VCaP (cell line): ENCODE measurements at regions not wholly inside any gene's neighbourhood (a gene's known extent, or its start where the extent isn't known, plus 50 kb on each side); places are given as distances from the start of the nearest gene placed in this dataset.

ENCODE experiments used
- H3K27ac ChIP-seq: fragments of 450-650 bp; 2 replicates; pipeline ENCODE4 v1.5.1; 2017
- TF ChIP-seq, protein P1 (sequence below): fragments of 450-650 bp; conservative IDR thresholded peaks from 2 replicates; pipeline ENCODE4 v1.5.1; 2017; ENCODE audit warnings: mild to moderate bottlenecking, moderate library complexity

DNA sequence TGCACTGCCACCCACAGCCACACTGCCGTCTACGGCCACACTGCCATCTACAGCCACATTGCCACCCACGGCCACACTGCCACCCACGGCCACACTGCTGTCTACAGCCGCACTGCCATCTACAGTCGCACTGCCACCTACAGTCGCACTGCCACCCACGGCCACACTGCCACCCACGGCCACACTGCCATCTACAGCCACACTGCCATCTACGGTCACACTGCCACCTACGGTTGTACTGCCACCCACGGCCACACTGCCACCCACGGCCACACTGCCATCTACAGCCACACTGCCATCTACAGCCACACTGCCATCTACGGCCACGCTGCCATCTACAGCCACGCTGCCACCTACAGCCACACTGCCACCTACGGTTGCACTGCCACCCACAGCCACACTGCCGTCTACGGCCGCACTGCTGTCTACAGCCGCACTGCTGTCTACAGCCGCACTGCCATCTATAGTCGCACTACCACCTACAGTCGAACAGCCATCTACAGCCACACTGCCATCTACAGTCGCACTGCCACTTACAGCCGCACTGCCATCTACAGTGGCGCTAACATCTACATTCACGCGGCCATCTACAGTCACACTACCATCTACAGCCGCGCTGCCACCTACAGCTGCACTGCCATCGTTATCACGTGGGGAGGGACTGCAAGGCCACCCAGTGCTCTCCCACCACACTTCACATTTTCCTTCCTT lies 154.6 kb upstream of the AFDN start:
- H3K27ac ChIP-seq = no peak overlapping the region
- TF ChIP-seq, protein P1, sequence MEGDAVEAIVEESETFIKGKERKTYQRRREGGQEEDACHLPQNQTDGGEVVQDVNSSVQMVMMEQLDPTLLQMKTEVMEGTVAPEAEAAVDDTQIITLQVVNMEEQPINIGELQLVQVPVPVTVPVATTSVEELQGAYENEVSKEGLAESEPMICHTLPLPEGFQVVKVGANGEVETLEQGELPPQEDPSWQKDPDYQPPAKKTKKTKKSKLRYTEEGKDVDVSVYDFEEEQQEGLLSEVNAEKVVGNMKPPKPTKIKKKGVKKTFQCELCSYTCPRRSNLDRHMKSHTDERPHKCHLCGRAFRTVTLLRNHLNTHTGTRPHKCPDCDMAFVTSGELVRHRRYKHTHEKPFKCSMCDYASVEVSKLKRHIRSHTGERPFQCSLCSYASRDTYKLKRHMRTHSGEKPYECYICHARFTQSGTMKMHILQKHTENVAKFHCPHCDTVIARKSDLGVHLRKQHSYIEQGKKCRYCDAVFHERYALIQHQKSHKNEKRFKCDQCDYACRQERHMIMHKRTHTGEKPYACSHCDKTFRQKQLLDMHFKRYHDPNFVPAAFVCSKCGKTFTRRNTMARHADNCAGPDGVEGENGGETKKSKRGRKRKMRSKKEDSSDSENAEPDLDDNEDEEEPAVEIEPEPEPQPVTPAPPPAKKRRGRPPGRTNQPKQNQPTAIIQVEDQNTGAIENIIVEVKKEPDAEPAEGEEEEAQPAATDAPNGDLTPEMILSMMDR = no peak

GRCh38 chr6:167672738-167673137 lies 154.0 kb upstream of the AFDN start:
- no peak overlapping the region for H3K27ac ChIP-seq
- TF ChIP-seq, protein P1 = no peak

DNA sequence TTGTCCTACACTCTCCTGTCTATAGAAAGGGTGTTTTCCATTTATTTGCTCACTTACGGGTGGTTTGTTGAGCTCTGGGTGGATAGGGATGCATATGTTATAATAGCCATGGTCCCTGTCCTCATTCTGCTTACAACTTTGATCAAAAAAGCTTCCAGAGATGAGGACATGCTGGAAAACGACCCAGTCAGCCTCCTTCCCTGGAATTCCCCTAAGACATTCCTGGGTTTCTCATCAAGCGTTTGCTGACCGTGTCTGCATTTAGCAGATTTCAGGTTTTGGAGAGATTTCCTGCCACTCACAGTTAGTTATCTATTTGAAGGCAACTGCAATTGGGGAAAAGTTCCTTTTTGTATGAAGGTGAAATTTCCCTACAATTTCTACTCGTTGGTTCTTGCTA lies 152.8 kb upstream of the AFDN start:
- no peak overlapping the region for H3K27ac ChIP-seq
- TF ChIP-seq, protein P1 = no peak

DNA sequence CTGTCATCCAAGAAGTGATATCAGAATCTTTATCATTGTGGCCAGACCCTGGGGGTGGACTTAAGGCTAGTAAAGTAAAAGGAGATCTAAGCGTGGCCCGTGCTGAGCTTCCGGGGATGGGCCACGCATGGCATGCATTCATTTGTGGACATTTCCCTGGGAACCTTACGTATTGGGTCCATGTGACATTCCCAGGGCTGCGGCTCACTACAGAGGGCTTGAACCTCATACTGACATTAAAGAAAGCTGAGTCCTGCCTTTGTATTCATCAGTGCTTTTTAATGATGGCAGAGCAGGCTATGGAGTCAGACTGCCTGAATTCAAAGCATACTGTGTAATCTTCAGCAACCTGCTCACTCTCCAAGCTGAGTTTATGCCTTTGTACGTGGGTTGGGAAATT lies 152.2 kb upstream of the AFDN start:
- no peak overlapping the region for H3K27ac ChIP-seq
- TF ChIP-seq, protein P1 = no peak

GRCh38 chr6:167676000-167676665 lies 150.6 kb upstream of the AFDN start:
- TF ChIP-seq, protein P1 = no peak

DNA sequence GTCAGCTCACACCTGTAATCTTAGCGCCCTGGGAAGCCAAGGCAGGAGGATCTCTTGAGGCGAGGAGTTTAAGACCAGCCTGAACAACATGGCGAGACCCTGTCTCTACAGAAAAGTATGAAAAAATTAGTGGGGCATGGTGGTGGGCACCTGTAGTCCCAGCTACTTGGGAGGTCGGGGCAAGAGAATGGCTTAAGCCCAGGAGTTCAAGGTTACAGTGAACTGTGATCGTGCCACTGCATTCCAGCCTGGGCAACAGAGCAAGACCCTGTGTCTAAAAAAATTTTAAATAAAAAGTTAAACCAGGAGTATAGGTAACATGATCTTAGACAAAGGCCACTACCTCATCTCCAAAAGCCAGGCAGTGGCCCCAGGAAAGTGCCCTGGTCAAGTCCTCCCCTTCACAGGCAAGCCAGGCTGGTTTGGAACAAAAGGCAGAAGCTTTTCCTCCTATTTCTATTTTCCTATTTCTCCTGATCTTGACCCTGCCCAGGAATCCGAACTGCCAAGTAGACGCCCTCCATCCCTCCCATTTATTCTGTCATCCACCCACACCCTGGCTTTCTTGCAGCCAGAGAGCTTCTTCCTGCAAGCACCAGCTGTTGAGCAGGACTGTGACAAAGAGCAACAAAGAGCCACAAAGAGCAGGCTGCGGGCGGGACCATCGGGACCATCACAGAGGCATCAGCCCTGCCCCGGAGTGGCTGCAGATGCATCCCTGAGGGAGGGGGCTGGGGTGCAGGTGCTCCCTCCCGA lies 149.9 kb upstream of the AFDN start:
- TF ChIP-seq, protein P1 = no peak
- H3K27ac ChIP-seq = no peak overlapping the region; the same call in 1 of the 2 replicates

More at GRCh38 chr6:167676000-167676665, 150.6 kb upstream of the AFDN start:
- peak overlapping the region; percentile 27 for H3K27ac ChIP-seq

- no peak overlapping the region for H3K27ac ChIP-seq
- TF ChIP-seq, protein P1 = no peak
Observed at GRCh38 chr6:167677422-167677789, 149.3 kb upstream of the AFDN start.
